Body of pancreas (tissue), 4 donors: ENCODE measurements at regions not wholly inside any gene's neighbourhood (a gene's known extent, or its start where the extent isn't known, plus 50 kb on each side); places are given as distances from the start of the nearest gene placed in this dataset.

Source experiments
- ATAC-seq: fragments of 150-250 bp; one replicate; pipeline ENCODE4 v1.9.1; 2016
- DNase-seq, 4 donors: peaks; one replicate each; pipeline ENCODE4 v3.0.0-alpha.2; 2019
- H3K27ac ChIP-seq, 4 donors: fragments of 200-600 bp; sonication (generic); 1 replicate in 3 of 4; 2 replicates in 1 of 4; pipeline versions ENCODE4 v1.5.1 to v1.6.1; 2016 to 2019; ENCODE audit warnings: mild to moderate bottlenecking in 1 of 4, mixed read lengths in 1 of 4, moderate library complexity in 1 of 4
- H3K27me3 ChIP-seq, 2 donors: fragments of 200-600 bp; sonication (generic); one replicate each; pipeline ENCODE4 v1.6.0; 2016; ENCODE audit warnings: mild to moderate bottlenecking in 1 of 2
- H3K36me3 ChIP-seq, 2 donors: fragments of 200-600 bp; sonication (generic); replicated peaks in 1 of 2; 2 replicates each; pipeline ENCODE4 v1.5.1; 2016; ENCODE audit warnings: low read depth in 2 of 2; ENCODE audit not compliant: insufficient read depth in 1 of 2
- H3K4me1 ChIP-seq: fragments of 200-600 bp; sonication (generic); one replicate; pipeline ENCODE4 v1.6.0; 2016
- H3K4me3 ChIP-seq, 2 donors: fragments of 200-600 bp; sonication (generic); 1 replicate in 1 of 2; 2 replicates in 1 of 2; pipeline ENCODE4 v1.5.1; 2016 to 2019
- H3K9me3 ChIP-seq, 3 donors: fragments of 200-600 bp; sonication (generic); 1 replicate in 2 of 3; 2 replicates in 1 of 3; pipeline ENCODE4 v1.5.1; 2016
- CTCF ChIP-seq, 7 experiments: fragments of 450-650 bp in 4 of 7; fragments of 200-600 bp in 3 of 7; sonication (generic) in 3 of 7; IDR thresholded peaks; one replicate each; pipeline ENCODE4 v1.5.1; 2016 to 2019; ENCODE audit warnings: antibody characterized with exemption in 7 of 7
- POLR2A ChIP-seq, 3 donors: fragments of 450-650 bp; IDR thresholded peaks; one replicate each; pipeline ENCODE4 v1.6.1; 2016; ENCODE audit warnings: antibody characterized with exemption in 3 of 3, mild to moderate bottlenecking in 2 of 3
- WGBS, 2 donors: methylation state at CpG; one replicate each; pipeline ENCODE4 v1.1.5; 2017; 5-methylcytosine and 5-hydroxymethylcytosine counted together
- intact Hi-C: fragments of 100-400 bp; cut with DNase I; formaldehyde crosslinking; loops from one replicate; pipeline ENCODE4 v1.15.1; 2023

- TF ChIP-seq CTCF (IDR thresholded peaks at IDR 0.05) (no peak), POLR2A (IDR thresholded peaks at IDR 0.05) (no peak)
- no peaks in the 10 kb centered on the region for H3K27me3 ChIP-seq
- H3K36me3 ChIP-seq: no peaks in the 10 kb centered on the region
- H3K9me3 ChIP-seq: no peaks in the 10 kb centered on the region
- no peaks in the 10 kb centered on the region for H3K4me1 ChIP-seq
- WGBS, 2 donors: 89 to 92% methylated on average over 7 to 9 of the region's 9 CpGs
- H3K4me3 ChIP-seq: no peak overlapping the region
- DNase-seq (no peak), ATAC-seq (no peak)
- no peak overlapping the region for H3K27ac ChIP-seq
- intact Hi-C loops: no loop called here
Observed at GRCh38 chr11:70541176-70541575, 142.8 kb downstream of the CTTN start.

DNA sequence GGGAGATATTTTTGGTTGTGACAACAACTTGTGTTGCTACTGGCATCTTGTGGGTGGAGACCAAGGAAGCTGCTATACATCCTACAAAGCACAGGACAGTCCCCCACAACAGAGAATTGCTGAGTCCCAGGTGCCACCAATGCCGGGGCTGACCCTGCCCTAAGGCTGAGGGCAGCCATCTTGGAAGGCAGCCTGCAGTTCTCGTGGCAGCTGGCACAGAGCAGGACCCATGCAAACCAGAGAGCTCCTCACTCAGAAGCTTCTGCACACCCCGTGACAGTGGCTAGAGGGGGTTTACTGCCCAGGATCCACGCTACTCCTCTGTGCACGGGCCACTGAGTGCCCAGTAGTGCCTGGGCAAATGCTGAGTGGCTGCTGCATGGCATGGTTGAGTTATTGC, 143.4 kb downstream of the CTTN start:
- WGBS, 2 donors: 97% methylated on average over 5 of the region's 5 CpGs; no CpG with 5 or more reads in 1 of the 2 donors
- TF ChIP-seq CTCF (IDR thresholded peaks at IDR 0.05) (no peak), POLR2A (IDR thresholded peaks at IDR 0.05) (no peak)
- intact Hi-C loops: no loop called here

DNA sequence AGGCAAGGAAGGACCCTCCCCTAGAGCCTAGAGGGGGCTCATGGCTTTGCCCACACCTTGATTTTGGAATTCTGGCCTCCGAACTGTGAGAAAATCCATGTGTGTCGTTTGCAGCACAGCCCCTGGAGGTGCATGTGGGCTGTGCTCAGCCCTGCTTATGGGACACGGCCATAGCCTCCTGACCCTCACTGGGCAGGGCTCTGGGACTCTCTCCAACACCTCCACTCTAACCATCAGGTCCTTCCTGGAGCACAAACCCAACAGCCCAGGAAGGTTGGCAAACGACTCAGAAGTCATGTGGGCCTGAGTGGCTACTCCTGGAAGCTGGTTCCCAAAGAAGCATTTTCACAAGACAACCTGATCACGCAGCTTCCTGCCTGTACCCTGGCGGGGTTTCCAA, 144.1 kb downstream of the CTTN start:
- DNase-seq (no peak), ATAC-seq (no peak)
- TF ChIP-seq POLR2A (IDR thresholded peaks at IDR 0.05) (no peak), CTCF (IDR thresholded peaks at IDR 0.05) (no peak)
- no peaks in the 10 kb centered on the region for H3K4me1 ChIP-seq
- intact Hi-C loops: no loop called here
- H3K4me3 ChIP-seq: no peak overlapping the region
- H3K27me3 ChIP-seq: no peaks in the 10 kb centered on the region
- no peak overlapping the region for H3K27ac ChIP-seq
- 87 to 96% methylated on average over 4 to 6 of the region's 6 CpGs for WGBS, 2 donors
- no peaks in the 10 kb centered on the region for H3K9me3 ChIP-seq
- no peaks in the 10 kb centered on the region for H3K36me3 ChIP-seq

More for the DNA sequence above, 143.4 kb downstream of the CTTN start:
- Histone ChIP-seq H3K36me3 (no peaks in the 10 kb centered on the region), H3K4me3 (no peak overlapping the region), H3K9me3 (no peaks in the 10 kb centered on the region), H3K4me1 (no peaks in the 10 kb centered on the region), H3K27ac (no peak overlapping the region), H3K27me3 (no peaks in the 10 kb centered on the region)
- ATAC-seq: no peak
- no peak for DNase-seq

GRCh38 chr11:70542811-70543210, 144.5 kb downstream of the CTTN start:
- ATAC-seq (no peak), DNase-seq (no peak)
- intact Hi-C loops: no loop called here
- no peak overlapping the region for H3K4me3 ChIP-seq
- no peaks in the 10 kb centered on the region for H3K9me3 ChIP-seq
- no peak overlapping the region for H3K27ac ChIP-seq
- H3K36me3 ChIP-seq: no peaks in the 10 kb centered on the region
- no peaks in the 10 kb centered on the region for H3K27me3 ChIP-seq
- no peak for TF ChIP-seq CTCF (IDR thresholded peaks at IDR 0.05)
- no peak for TF ChIP-seq POLR2A (IDR thresholded peaks at IDR 0.05)
- WGBS, 2 donors: 83 to 95% methylated on average over 6 to 12 of the region's 12 CpGs
- no peaks in the 10 kb centered on the region for H3K4me1 ChIP-seq

DNA sequence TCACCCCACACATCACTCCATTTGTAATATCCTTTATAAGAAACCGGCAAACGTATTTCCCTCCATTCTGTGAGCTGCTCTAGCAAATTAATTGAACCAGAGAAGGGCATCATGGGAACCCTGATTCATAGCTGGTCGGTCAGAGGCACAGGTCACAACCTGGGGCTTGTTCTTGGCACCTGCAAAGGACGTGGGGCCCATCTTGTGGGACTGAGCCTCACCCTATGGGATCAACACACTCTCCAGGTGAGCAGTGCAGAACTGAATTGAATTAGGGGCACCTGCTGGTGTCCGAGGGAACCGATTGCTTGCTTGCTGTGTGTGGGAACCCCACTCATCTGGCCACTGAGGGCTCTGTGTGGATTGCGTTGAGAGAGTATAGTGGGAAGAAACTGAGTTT, 145.3 kb downstream of the CTTN start:
- intact Hi-C loops: no loop called here
- WGBS, 2 donors: 74 to 83% methylated on average over 7 of the region's 7 CpGs
- TF ChIP-seq CTCF (IDR thresholded peaks at IDR 0.05) (no peak), POLR2A (IDR thresholded peaks at IDR 0.05) (no peak)

More for the DNA sequence above, 145.3 kb downstream of the CTTN start:
- Histone ChIP-seq H3K27me3 (no peaks in the 10 kb centered on the region), H3K9me3 (no peaks in the 10 kb centered on the region), H3K27ac (no peak overlapping the region), H3K36me3 (no peaks in the 10 kb centered on the region), H3K4me1 (no peaks in the 10 kb centered on the region), H3K4me3 (no peak overlapping the region)
- no peak for DNase-seq
- ATAC-seq: no peak
